CD4-positive, alpha-beta T cell (primary cell): ENCODE measurements at regions not wholly inside any gene's neighbourhood (a gene's known extent, or its start where the extent isn't known, plus 50 kb on each side); places are given as distances from the start of the nearest gene placed in this dataset.
"Not testable (repeated sequence)": the region's sequence is repeated elsewhere in the genome, so short reads cannot be mapped to it uniquely, and the experiment has no call there.

Source experiments
- ATAC-seq: fragments of 200-7000 bp; cut with Tn5 transposase; one replicate; pipeline ENCODE4 v1.10.0; 2022; ENCODE audit warnings: mild to moderate bottlenecking; ENCODE audit not compliant: poor library complexity
- CTCF ChIA-PET: fragments of 350-600 bp; sonication (Branson Sonifier 250); formaldehyde crosslinking; loops from one replicate; lab custom pipeline; 2021; ENCODE audit warnings: antibody characterized with exemption, inconsistent platforms; lab: Charles Lee
- POLR2A ChIA-PET: fragments of 350-600 bp; sonication (Branson Sonifier 250); formaldehyde crosslinking; loops from one replicate; lab custom pipeline; 2021; ENCODE audit warnings: antibody characterized with exemption, inconsistent platforms; lab: Charles Lee
- DNase-seq, 14 experiments: peaks; one replicate each; pipeline ENCODE4 v3.0.0-alpha.2; 2013 to 2020; ENCODE audit warnings: mixed read lengths in 2 of 14
- H3K27ac ChIP-seq, 2 donors: one replicate each; pipeline versions ENCODE4 v1.5.1 to v1.7.0; 2013; ENCODE audit warnings: low read length in 2 of 2, low read depth in 1 of 2, mild to moderate bottlenecking in 1 of 2
- H3K27me3 ChIP-seq, 2 experiments: 1 replicate in 1 of 2; 2 replicates in 1 of 2; pipeline versions ENCODE4 v1.6.1 to v1.7.0; 2013; ENCODE audit warnings: low read length in 2 of 2, control low read depth in 1 of 2, mild to moderate bottlenecking in 1 of 2, moderate library complexity in 1 of 2; ENCODE audit not compliant: insufficient read depth in 2 of 2, control insufficient read depth in 1 of 2
- H3K36me3 ChIP-seq: one replicate; pipeline ENCODE4 v1.6.1; 2013; ENCODE audit warnings: low read length, control low read depth; ENCODE audit not compliant: insufficient read depth
- H3K4me1 ChIP-seq: one replicate; pipeline ENCODE4 v1.6.1; 2013; ENCODE audit warnings: low read length, control low read depth; ENCODE audit not compliant: insufficient read depth
- H3K4me3 ChIP-seq: one replicate; pipeline ENCODE4 v1.5.1; 2013; ENCODE audit warnings: mild to moderate bottlenecking, low read length, moderate library complexity
- H3K9me3 ChIP-seq, 2 experiments: 1 replicate in 1 of 2; 2 replicates in 1 of 2; pipeline versions ENCODE4 v1.6.1 to v1.7.0; 2013; ENCODE audit warnings: low read length in 2 of 2, mild to moderate bottlenecking in 2 of 2, control low read depth in 1 of 2, moderate library complexity in 1 of 2; ENCODE audit not compliant: control insufficient read depth in 1 of 2, insufficient read depth in 1 of 2
- H3K27ac Mint-ChIP-seq: one replicate; pipeline ENCODE4 v1.8.0; 2020; ENCODE audit warnings: mixed read lengths
- H3K27me3 Mint-ChIP-seq: one replicate; pipeline ENCODE4 v1.8.0; 2021; ENCODE audit warnings: mixed read lengths
- H3K36me3 Mint-ChIP-seq: one replicate; pipeline ENCODE4 v1.8.0; 2021; ENCODE audit warnings: low read depth, mixed read lengths
- H3K4me1 Mint-ChIP-seq: one replicate; pipeline ENCODE4 v1.8.0; 2021; ENCODE audit warnings: low read depth, mixed read lengths
- H3K4me3 Mint-ChIP-seq: one replicate; pipeline ENCODE4 v1.8.0; 2020; ENCODE audit warnings: mild to moderate bottlenecking, mixed read lengths
- H3K9me3 Mint-ChIP-seq: one replicate; pipeline ENCODE4 v1.8.0; 2020; ENCODE audit warnings: mixed read lengths
- intact Hi-C, 2 experiments: fragments of 100-400 bp; cut with DNase I in 1 of 2; cut with micrococcal nuclease in 1 of 2; formaldehyde crosslinking; loops; one replicate each; pipeline versions ENCODE4 v1.15.1 to v1.9.0; 2023 to 2025; cut with DNase I, micrococcal nuclease
- TF ChIP-seq, protein P1 (sequence below): fragments of 200-600 bp; IDR thresholded peaks from one replicate; pipeline ENCODE4 v1.8.0; 2022; ENCODE audit warnings: antibody characterized with exemption, mild to moderate bottlenecking

- Histone ChIP-seq H3K9me3 (no peaks in the 10 kb centered on the region), H3K27ac (no peak overlapping the region), H3K4me1 (no peaks in the 10 kb centered on the region), H3K4me3 (no peak overlapping the region), H3K36me3 (no peaks in the 10 kb centered on the region), H3K27me3 (no peaks in the 10 kb centered on the region)
- intact Hi-C loops, result no loop called here
- no peaks in the 10 kb centered on the region for H3K4me1 Mint-ChIP-seq
- POLR2A ChIA-PET, result no interaction called here
- CTCF ChIA-PET, result interaction anchor here (0.9 kb wide), 1 partner anchor 9 kb away, joined by 3 read pairs; no protein-coding TSS in a partner anchor
- H3K27ac Mint-ChIP-seq, result no peak overlapping the region
- no peaks in the 10 kb centered on the region for H3K27me3 Mint-ChIP-seq
- ATAC-seq, result no peak
- no peak for DNase-seq
- no peak overlapping the region for H3K4me3 Mint-ChIP-seq
- H3K36me3 Mint-ChIP-seq, result no peaks in the 10 kb centered on the region
- H3K9me3 Mint-ChIP-seq, result no peaks in the 10 kb centered on the region
- TF ChIP-seq, protein P1, sequence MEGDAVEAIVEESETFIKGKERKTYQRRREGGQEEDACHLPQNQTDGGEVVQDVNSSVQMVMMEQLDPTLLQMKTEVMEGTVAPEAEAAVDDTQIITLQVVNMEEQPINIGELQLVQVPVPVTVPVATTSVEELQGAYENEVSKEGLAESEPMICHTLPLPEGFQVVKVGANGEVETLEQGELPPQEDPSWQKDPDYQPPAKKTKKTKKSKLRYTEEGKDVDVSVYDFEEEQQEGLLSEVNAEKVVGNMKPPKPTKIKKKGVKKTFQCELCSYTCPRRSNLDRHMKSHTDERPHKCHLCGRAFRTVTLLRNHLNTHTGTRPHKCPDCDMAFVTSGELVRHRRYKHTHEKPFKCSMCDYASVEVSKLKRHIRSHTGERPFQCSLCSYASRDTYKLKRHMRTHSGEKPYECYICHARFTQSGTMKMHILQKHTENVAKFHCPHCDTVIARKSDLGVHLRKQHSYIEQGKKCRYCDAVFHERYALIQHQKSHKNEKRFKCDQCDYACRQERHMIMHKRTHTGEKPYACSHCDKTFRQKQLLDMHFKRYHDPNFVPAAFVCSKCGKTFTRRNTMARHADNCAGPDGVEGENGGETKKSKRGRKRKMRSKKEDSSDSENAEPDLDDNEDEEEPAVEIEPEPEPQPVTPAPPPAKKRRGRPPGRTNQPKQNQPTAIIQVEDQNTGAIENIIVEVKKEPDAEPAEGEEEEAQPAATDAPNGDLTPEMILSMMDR, result no peak
Observed at GRCh38 chr6:14894105-14894504, 351.8 kb upstream of the JARID2 start.

- Mint-ChIP-seq H3K27ac (no peak overlapping the region), H3K36me3 (no peaks in the 10 kb centered on the region), H3K9me3 (no peaks in the 10 kb centered on the region), H3K4me3 (no peak overlapping the region), H3K4me1 (no peaks in the 10 kb centered on the region), H3K27me3 (no peaks in the 10 kb centered on the region)
- ChIA-PET CTCF (no interaction called here), POLR2A (no interaction called here)
- ATAC-seq (no peak), DNase-seq (no peak)
- Histone ChIP-seq H3K4me1 (no peaks in the 10 kb centered on the region), H3K4me3 (no peak overlapping the region), H3K36me3 (no peaks in the 10 kb centered on the region), H3K27ac (no peak overlapping the region), H3K9me3 (no peaks in the 10 kb centered on the region), H3K27me3 (no peaks in the 10 kb centered on the region)
- TF ChIP-seq, protein P1, result no peak
- intact Hi-C loops, result no loop called here
Observed at GRCh38 chr6:14896475-14896874, 349.4 kb upstream of the JARID2 start.

DNA sequence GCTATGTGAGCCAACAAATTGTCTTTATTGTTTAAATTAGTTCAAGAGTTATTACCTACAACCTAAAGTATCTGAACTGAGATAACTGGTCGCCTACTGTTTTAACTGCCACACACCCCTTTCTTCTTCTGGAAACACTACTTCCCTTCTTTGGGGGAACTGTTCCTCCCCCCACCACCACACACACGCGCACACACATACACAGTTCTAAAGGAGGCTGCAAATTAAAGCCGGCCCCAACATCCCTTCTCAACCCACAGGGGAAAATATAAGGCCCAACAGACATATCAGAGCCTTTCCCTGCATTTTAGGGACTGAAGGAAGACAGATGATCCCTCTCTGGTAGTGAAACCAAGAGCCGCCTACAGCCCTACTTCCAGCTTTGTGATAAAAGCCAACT is 348.0 kb upstream of the JARID2 start:
- Histone ChIP-seq H3K36me3 (no peaks in the 10 kb centered on the region), H3K9me3 (no peaks in the 10 kb centered on the region), H3K4me1 (no peaks in the 10 kb centered on the region), H3K27me3 (no peaks in the 10 kb centered on the region), H3K27ac (no peak overlapping the region), H3K4me3 (no peak overlapping the region)
- Mint-ChIP-seq H3K9me3 (no peaks in the 10 kb centered on the region), H3K27me3 (no peaks in the 10 kb centered on the region), H3K36me3 (no peaks in the 10 kb centered on the region), H3K4me3 (no peak overlapping the region), H3K4me1 (no peaks in the 10 kb centered on the region), H3K27ac (no peak overlapping the region)
- ATAC-seq (no peak), DNase-seq (no peak)
- TF ChIP-seq, protein P1, result no peak
- CTCF ChIA-PET, result no interaction called here
- POLR2A ChIA-PET, result no interaction called here
- intact Hi-C loops, result no loop called here

GRCh38 chr6:14899441-14899840 is 346.4 kb upstream of the JARID2 start:
- H3K27me3 Mint-ChIP-seq, intact Hi-C loops, H3K9me3 ChIP-seq, H3K27ac Mint-ChIP-seq, H3K36me3 ChIP-seq, H3K4me1 Mint-ChIP-seq, H3K9me3 Mint-ChIP-seq, POLR2A ChIA-PET, H3K27ac ChIP-seq, H3K36me3 Mint-ChIP-seq, DNase-seq, H3K4me3 ChIP-seq, H3K4me1 ChIP-seq, H3K27me3 ChIP-seq, CTCF ChIA-PET, H3K4me3 Mint-ChIP-seq, ATAC-seq: not testable (repeated sequence)
